ENCODE measurements at regions not wholly inside any gene's neighbourhood (a gene's known extent, or its start where the extent isn't known, plus 50 kb on each side); places are given as distances from the start of the nearest gene placed in this dataset.

GRCh38 chr6:26156850-26157250, 69.6 kb downstream of the HFE start:
- TF ChIP-seq CTCF (conservative IDR thresholded peaks at IDR 0.05; ENCODE audit: low read depth, low read length), result no peak
- TF ChIP-seq EZH2 (IDR thresholded peaks at IDR 0.05; ENCODE audit: borderline replicate concordance, low read depth, low read length, poor library complexity, severe bottlenecking), result no peak

Data from A673 (cell line).